ENCODE measurements at regions not wholly inside any gene's neighbourhood (a gene's known extent, or its start where the extent isn't known, plus 50 kb on each side); places are given as distances from the start of the nearest gene placed in this dataset.

- Mint-ChIP-seq H3K4me1 (no peaks in the 10 kb centered on the region), H3K27ac (no peak overlapping the region), H3K36me3 (no peaks in the 10 kb centered on the region), H3K27me3 (no peaks in the 10 kb centered on the region), H3K9me3 (peaks cover 4 to 10% (median 7%) of the 10 kb centered on the region in 7 donors), H3K4me3 (no peak overlapping the region)
- no peak overlapping the region for H3K27ac ChIP-seq (ENCODE audit: insufficient read depth, low read length, poor library complexity, severe bottlenecking)
- H3K36me3 ChIP-seq (ENCODE audit: control insufficient read depth, insufficient read depth, low read length) = no peaks in the 10 kb centered on the region
- H3K9me3 ChIP-seq (ENCODE audit: control insufficient read depth in 2 of 2, low read length in 2 of 2) = no peaks in the 10 kb centered on the region
- no peak for DNase-seq
- H3K4me3 ChIP-seq (ENCODE audit: low read depth, low read length) = no peak overlapping the region
- no peaks in the 10 kb centered on the region for H3K4me1 ChIP-seq (ENCODE audit: control insufficient read depth, insufficient read depth, low read length, poor library complexity, severe bottlenecking)
- no peak for ATAC-seq (ENCODE audit: low read depth in 2 of 2)
- H3K27me3 ChIP-seq (ENCODE audit: control insufficient read depth, insufficient read depth, low read length) = no peaks in the 10 kb centered on the region
Measured at GRCh38 chr10:65846541-65846940, 1079.3 kb upstream of the LRRTM3 start.

- Mint-ChIP-seq H3K27me3 (no peaks in the 10 kb centered on the region), H3K27ac (no peak overlapping the region), H3K4me3 (no peak overlapping the region), H3K9me3 (peaks cover 4 to 11% (median 7%) of the 10 kb centered on the region in 7 donors), H3K36me3 (no peaks in the 10 kb centered on the region), H3K4me1 (no peaks in the 10 kb centered on the region)
- Histone ChIP-seq H3K4me1 (ENCODE audit: control insufficient read depth, insufficient read depth, low read length, poor library complexity, severe bottlenecking) (no peaks in the 10 kb centered on the region), H3K9me3 (ENCODE audit: control insufficient read depth in 2 of 2, low read length in 2 of 2) (no peaks in the 10 kb centered on the region), H3K27ac (ENCODE audit: insufficient read depth, low read length, poor library complexity, severe bottlenecking) (no peak overlapping the region), H3K4me3 (ENCODE audit: low read depth, low read length) (no peak overlapping the region), H3K27me3 (ENCODE audit: control insufficient read depth, insufficient read depth, low read length) (no peaks in the 10 kb centered on the region), H3K36me3 (ENCODE audit: control insufficient read depth, insufficient read depth, low read length) (no peaks in the 10 kb centered on the region)
- ATAC-seq (ENCODE audit: low read depth in 2 of 2) (no peak), DNase-seq (no peak)
Measured at GRCh38 chr10:65846949-65847348, 1078.9 kb upstream of the LRRTM3 start.

DNA sequence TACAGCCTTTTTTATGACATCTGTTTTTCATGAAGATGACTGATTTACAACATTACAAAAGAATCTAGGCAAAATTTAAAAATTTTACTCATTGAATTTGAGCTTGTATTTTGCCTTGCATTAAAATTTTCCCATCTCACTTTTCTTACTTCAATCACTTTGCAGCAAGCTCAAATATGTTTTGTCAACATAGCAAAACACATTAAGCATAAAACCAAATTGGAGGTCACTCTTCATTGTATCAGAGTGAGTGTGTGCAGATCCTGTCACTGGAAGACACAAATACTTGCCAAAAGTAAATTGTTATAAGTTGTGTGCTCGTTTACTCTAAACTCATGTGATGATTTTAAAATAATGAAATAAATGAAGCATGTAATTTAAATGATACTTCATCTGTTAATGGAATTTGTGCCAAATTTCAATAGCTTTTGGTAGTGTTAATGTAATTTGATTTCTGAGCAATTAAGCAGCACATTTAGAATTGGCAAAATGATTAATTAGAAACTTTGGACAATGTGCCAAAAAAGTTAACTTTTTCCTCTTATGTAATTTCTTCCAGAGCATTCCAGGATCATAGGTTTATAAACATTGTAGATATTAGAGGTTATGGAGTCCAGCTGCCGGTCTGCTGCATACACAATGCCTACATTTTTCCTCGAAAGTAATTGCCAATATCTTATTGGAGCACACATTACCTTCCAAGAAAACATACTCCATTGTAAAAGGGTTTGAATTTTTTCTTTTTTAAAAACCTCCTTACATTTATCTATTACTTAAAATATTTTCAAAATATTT is 1078.2 kb upstream of the LRRTM3 start:
- no peak overlapping the region for H3K4me3 Mint-ChIP-seq
- no peaks in the 10 kb centered on the region for H3K4me1 Mint-ChIP-seq
- H3K9me3 Mint-ChIP-seq = peaks cover 2 to 13% (median 8%) of the 10 kb centered on the region in 7 donors
- H3K36me3 ChIP-seq (ENCODE audit: control insufficient read depth, insufficient read depth, low read length) = no peaks in the 10 kb centered on the region
- ATAC-seq (ENCODE audit: low read depth in 2 of 2) (no peak), DNase-seq (no peak)
- H3K27ac Mint-ChIP-seq = no peak overlapping the region
- no peaks in the 10 kb centered on the region for H3K9me3 ChIP-seq (ENCODE audit: control insufficient read depth in 2 of 2, low read length in 2 of 2)
- no peaks in the 10 kb centered on the region for H3K27me3 ChIP-seq (ENCODE audit: control insufficient read depth, insufficient read depth, low read length)
- no peaks in the 10 kb centered on the region for H3K4me1 ChIP-seq (ENCODE audit: control insufficient read depth, insufficient read depth, low read length, poor library complexity, severe bottlenecking)
- H3K27me3 Mint-ChIP-seq = no peaks in the 10 kb centered on the region
- no peak overlapping the region for H3K27ac ChIP-seq (ENCODE audit: insufficient read depth, low read length, poor library complexity, severe bottlenecking)
- no peak overlapping the region for H3K4me3 ChIP-seq (ENCODE audit: low read depth, low read length)
- no peaks in the 10 kb centered on the region for H3K36me3 Mint-ChIP-seq

- no peak for DNase-seq
- no peak overlapping the region for H3K4me3 ChIP-seq (ENCODE audit: low read depth, low read length)
- no peaks in the 10 kb centered on the region for H3K36me3 ChIP-seq (ENCODE audit: control insufficient read depth, insufficient read depth, low read length)
- Mint-ChIP-seq H3K27ac (no peak overlapping the region), H3K27me3 (no peaks in the 10 kb centered on the region), H3K36me3 (no peaks in the 10 kb centered on the region), H3K4me1 (no peaks in the 10 kb centered on the region), H3K4me3 (no peak overlapping the region), H3K9me3 (peaks cover 0 to 16% (median 9%) of the 10 kb centered on the region in 7 donors)
- H3K27ac ChIP-seq (ENCODE audit: insufficient read depth, low read length, poor library complexity, severe bottlenecking) = no peak overlapping the region
- H3K9me3 ChIP-seq (ENCODE audit: control insufficient read depth in 2 of 2, low read length in 2 of 2) = no peaks in the 10 kb centered on the region
- no peaks in the 10 kb centered on the region for H3K27me3 ChIP-seq (ENCODE audit: control insufficient read depth, insufficient read depth, low read length)
- no peak for ATAC-seq (ENCODE audit: low read depth in 2 of 2)
- no peaks in the 10 kb centered on the region for H3K4me1 ChIP-seq (ENCODE audit: control insufficient read depth, insufficient read depth, low read length, poor library complexity, severe bottlenecking)
Measured at GRCh38 chr10:65858841-65859240, 1067.0 kb upstream of the LRRTM3 start.

DNA sequence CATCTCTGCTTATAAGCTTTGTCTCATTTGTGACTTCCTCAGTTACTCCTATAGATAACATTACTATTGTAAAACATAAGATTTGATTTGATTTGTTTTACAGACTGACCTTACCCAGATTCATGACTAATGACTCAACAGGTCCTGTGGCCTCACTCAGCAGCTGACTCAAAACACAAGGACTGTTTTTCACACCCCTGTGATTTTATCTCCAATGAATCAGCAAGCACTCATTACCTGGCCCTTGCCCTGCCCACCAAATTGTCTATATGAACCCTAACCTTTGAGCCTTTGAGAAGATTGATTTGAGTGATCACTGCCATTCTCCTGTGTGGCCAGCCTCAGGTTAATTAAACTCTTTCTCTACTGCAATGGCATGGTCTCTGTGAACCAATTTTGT is 1064.6 kb upstream of the LRRTM3 start:
- Mint-ChIP-seq H3K4me1 (no peaks in the 10 kb centered on the region), H3K9me3 (peaks cover 0 to 14% (median 7%) of the 10 kb centered on the region in 7 donors), H3K36me3 (no peaks in the 10 kb centered on the region), H3K4me3 (no peak overlapping the region), H3K27me3 (no peaks in the 10 kb centered on the region), H3K27ac (no peak overlapping the region)
- no peak overlapping the region for H3K27ac ChIP-seq (ENCODE audit: insufficient read depth, low read length, poor library complexity, severe bottlenecking)
- no peak overlapping the region for H3K4me3 ChIP-seq (ENCODE audit: low read depth, low read length)
- H3K27me3 ChIP-seq (ENCODE audit: control insufficient read depth, insufficient read depth, low read length) = no peaks in the 10 kb centered on the region
- H3K4me1 ChIP-seq (ENCODE audit: control insufficient read depth, insufficient read depth, low read length, poor library complexity, severe bottlenecking) = no peaks in the 10 kb centered on the region
- ATAC-seq (ENCODE audit: low read depth in 2 of 2) (no peak), DNase-seq (no peak)
- no peaks in the 10 kb centered on the region for H3K36me3 ChIP-seq (ENCODE audit: control insufficient read depth, insufficient read depth, low read length)
- H3K9me3 ChIP-seq (ENCODE audit: control insufficient read depth in 2 of 2, low read length in 2 of 2) = no peaks in the 10 kb centered on the region
